GM19452 (cell line): ENCODE measurements at regions not wholly inside any gene's neighbourhood (a gene's known extent, or its start where the extent isn't known, plus 50 kb on each side); places are given as distances from the start of the nearest gene placed in this dataset.
"Not testable (repeated sequence)": the region's sequence is repeated elsewhere in the genome, so short reads cannot be mapped to it uniquely, and the experiment has no call there.

ENCODE experiments used
- ATAC-seq: cut with Tn5 transposase; IDR thresholded peaks from one replicate; pipeline ENCODE4 v1.9.1; 2021; ENCODE audit not compliant: unreplicated experiment

DNA sequence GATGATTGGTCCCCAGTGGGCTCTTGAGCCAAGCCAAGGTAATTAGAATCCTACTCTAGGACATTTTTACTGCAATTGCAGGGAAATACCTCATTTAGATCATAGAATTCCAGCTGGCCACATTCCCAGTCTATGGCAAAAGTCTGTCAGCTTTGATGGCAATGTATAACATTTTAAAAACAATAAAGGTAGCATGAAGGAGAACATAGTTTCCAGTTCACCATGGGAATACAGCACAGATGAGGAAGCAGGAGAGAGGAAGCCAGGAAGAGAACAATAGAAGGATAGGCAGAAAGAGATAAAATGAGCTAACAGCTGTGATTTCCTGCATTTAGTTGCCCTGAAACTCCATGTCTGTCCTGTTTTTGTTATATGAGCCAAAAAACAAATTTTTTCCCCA, 897.3 kb upstream of the DDX18 start:
- ATAC-seq = no peak

DNA sequence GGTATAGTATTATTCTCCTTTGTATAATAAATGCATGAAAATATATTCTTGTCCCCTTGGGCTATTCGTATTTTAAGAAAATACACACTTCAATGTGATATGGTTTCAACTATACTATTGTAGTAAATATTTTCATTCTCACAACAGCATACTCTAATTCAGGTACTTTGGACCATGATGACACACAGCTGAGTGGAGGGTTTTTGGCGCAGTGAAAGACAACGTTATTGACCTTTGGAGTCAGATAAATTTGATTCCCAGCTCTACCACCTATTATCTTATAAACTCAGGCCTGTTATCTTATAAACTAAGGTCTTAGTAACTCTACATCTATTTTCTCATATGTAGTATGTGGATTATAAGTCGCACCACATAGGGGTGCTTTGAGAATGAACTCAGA, 895.9 kb upstream of the DDX18 start:
- ATAC-seq = no peak

DNA sequence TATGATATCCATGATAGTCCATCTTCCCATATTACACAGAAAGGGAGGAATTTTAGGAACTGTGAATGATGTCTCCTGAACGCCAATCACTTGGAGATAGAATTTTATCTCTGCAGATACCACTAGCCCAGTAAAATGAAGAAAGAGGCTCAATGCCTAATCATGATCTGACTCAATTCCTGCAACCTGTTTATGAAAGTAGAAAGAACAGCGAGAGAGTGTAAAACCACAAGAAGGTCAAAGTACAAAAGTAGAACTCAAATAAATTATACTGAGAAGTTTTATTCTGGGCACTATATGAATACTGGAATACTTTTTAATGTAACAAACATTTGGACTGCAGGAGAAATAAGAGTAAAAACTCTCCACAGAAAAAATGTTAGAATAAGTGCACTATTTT, 892.1 kb upstream of the DDX18 start:
- ATAC-seq = no peak

DNA sequence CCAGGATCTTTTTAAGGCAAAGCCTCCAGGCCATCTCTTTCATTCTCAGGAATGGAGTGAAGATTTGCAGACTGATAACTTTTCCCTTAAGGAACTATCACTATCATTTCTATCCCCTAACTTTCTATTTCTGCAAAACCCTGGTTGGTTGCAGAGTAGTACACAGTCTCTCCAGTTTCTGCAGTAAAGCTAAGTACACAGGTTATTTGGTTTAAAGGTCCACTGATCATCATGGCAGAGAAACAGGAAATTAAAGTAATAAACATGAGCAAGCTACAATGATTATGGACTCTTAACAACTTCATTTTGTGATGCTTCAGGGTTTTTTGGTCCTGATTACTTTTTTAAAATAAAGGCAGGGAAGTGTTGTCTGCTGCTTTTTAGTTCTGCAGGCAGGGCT, 890.0 kb upstream of the DDX18 start:
- ATAC-seq = no peak

DNA sequence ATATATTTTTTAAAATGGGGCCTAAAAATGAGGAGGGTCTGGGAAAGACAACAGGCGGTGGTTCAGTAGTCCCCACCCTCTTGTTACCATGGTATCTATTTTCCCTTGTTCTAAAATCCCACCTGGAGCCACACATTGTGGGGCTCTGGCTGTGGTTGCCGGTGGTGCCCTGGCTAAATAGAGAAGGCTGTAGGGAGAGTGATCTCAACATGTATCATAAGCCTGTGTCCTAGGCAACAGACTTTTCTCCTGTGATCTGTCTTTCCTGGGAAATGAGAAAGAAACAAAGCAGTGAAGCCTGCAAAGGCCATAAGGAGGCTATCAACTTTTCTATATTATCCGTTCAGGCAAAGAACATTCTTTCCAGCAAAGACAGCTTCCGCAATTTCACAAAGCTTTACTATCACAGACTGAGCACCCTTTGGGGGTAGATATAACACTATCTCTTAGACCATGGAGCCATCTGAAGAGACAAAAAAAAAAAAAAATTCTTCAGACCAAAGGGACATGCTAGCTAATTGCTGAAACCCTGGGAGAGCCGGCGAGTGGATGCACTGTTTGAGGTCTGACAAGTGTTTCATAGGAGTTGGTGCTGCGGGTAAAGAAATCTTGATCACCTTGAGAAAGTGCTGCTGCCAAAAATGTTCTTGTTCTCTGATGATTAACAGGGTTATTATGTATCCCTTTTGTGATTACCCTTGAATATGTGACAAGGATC, 879.2 kb upstream of the DDX18 start:
- ATAC-seq = no peak

DNA sequence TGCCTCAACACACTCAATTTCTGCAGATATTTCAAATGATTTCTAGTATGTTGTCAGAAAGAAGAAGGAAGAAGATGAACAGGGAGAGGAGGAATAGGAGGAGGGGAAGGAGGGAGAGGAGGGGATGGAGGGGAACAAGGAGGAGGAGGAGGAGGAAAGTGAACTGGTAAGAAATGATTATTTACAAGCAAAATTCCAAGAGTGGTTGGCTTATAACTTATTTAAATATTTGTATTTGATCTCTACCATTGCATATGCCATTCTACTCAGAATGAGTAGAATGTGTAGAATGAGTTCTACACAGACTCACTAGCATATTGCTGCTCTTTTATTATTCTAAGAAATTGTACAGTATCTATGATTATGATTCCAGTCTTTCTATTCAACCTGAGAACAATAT, 866.2 kb upstream of the DDX18 start:
- ATAC-seq = no peak

DNA sequence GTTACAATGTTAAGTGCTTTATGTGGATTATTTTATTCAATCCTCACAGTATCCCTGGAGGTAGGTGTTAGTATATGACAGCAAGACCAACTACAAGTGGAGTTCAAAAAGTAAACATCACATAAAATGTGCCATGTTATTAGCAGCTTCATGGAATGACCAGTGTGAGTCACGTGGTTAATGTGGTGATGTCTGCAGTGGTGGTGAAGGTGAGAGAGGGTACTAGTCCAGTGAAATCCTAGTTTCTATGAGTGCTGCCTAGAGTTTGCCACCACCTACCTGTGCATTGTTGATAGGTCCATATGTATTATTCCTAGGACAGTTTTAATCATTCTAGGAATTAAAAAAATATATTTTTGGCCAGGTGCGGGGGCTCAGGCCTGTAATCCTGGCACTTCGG, 865.2 kb upstream of the DDX18 start:
- no peak for ATAC-seq

DNA sequence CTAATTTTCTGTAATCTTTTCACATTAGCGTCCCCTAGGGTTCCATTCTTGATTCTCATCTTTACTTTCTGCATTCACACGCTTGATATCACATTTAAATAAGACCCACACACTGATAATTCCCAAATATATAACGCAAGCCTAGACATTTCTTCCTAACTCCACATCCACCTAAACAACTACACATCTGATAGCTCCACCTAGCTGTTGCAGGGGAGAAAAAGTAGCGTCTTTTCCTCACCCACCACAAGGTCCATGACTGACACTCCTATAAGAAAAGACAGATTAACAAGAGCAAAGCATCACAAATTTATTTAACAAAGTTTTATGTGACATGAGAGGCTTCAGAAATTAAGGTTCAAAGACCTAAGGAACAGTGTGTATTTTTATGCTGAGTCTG, 862.2 kb upstream of the DDX18 start:
- ATAC-seq = no peak

DNA sequence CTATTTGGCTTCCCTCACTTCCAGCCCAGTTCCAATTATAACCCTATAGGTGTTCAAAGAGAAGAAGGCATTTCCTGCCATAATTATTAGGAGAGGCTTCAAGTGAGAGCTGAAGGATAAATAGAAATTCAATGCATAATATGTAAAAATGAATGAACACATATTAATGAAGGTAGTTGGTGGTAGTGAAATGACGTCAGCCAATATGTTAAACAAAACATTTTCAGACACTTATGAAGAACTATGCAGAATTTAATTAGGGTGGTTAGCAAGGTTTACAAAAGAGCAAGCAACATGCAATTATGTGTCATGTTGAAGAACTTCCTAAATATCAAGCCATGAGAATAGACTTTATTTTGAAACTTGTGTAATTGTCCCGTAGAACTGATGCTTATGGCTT, 858.8 kb upstream of the DDX18 start:
- ATAC-seq = no peak

DNA sequence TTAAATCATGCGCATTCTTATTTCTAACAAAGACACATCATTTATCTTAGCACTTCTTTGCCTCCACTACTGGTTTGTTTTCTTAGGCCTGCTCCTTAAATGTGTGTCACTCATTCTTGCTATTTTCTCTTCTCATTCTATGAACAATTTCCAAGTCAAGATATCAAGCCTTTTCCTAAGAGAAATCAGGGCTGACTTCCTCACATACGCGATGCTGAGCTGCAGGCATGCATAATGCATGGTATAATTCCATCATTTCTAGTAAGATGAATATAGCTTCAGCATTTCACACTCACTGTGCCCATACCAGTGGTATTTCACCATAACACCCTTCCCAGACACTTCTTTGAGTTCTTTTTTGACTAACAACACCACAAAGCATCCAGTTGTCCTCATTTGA, 838.9 kb upstream of the DDX18 start:
- ATAC-seq = no peak

DNA sequence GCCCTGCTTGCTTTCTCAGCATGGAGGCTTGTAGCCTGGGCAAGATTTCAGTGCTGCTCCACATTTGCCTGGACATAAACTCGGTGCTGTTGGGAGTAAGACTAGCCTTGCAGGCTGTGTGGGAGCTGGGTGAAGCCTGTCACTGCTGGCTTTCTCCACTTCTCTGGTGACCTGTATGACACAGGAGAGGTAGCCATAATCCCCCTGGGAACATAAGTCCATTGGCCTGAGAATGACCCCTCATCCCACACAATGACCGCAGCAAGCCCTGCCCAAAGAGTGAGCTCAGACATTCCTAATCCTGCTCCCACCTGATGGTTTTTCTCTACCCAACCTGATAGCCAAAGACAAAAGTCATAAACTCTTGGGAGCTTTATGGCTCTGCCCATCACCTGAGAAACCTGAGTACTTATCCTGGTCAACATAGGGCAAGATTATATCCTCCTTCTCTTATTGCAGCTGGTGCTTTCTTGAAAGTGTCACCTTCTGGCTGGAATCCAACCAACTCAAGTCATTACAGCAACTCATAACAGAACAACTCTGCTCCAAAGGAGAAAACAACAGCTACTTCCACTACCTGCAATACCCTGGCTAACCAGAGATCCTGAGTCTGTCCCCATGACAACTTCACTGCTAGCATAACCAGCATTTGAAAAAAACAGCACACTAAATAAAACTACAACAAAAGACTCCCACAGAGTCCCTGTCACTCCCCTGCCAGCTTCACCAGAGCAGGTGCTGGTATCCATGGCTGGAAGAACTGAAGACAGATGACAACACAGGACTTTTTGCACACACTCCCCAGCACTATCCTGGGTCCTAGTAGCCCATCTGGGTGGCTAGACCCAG, 834.4 kb upstream of the DDX18 start:
- ATAC-seq = no peak

DNA sequence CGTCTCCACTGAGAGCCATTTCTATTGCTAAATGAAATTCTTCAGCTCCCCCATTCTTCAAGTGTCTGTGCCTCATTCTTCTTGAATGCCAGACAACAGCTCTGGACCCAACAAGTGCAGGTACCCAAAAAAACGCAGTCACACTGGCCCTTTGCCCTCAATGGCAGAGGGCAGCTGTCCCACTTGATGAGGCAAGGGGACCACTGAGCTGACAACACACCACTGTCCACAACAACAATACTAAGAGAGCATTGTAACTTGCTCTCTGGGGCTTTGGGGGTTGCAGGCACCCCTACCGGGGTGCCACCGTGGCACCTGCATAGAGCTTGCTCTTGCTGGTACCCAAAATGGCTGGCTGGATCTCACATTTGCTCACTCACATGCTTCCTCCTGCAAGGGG, 827.0 kb upstream of the DDX18 start:
- no peak for ATAC-seq

DNA sequence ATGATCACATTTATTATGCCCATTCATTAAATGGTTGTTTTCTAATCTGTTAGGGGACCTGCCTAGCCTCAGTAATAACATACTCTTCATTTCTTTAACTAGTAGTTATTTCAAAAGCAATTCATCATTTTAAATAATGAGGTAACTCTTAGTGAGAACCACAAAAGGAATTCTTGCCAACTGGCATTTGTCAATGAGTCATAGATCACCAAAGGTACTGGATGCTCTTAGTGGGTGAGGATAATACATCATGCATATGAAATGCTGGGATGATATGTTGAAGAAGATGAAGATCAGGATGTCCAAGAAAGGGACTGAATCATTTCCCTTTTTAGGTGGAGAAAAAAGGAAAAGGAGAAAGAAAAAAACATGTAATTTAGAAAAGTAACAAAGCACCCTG, 826.2 kb upstream of the DDX18 start:
- ATAC-seq = no peak

DNA sequence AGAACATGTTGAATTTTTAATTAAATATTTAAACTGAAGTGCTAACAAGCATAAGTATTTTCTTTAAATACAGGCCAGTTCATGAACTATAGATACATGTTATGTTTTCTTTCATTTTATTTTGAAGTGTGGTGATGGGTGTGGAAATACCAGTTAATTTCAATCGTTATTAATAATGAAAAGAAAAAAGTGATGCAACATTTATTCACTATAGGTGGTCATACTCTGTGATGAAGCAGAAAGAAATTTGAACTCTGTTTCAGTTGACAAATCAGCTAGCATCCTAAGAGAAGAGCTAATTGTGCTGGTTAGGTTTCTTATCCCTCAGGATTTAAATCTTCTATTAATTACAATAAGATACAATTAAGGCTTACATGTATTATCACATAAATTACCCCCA, 795.1 kb upstream of the DDX18 start:
- no peak for ATAC-seq

DNA sequence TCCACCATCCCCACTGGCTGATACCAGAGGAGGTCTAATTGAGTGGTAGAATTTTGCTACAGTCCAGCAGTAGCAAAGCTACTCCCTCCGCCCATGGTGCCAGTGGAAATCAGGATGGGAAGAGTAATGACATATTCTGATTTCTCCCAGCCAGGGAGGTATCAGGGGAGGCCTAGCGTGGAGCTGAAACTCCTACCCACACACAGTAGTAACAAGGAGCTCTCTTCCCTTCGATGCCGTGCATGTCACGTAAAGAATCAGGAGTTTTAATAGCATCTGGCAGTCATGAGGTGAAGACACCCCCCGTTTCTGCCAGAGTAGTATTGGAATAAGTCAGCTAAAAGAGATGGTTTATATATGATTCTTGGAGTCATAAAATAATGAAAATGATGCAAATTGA, 786.8 kb upstream of the DDX18 start:
- no peak for ATAC-seq

DNA sequence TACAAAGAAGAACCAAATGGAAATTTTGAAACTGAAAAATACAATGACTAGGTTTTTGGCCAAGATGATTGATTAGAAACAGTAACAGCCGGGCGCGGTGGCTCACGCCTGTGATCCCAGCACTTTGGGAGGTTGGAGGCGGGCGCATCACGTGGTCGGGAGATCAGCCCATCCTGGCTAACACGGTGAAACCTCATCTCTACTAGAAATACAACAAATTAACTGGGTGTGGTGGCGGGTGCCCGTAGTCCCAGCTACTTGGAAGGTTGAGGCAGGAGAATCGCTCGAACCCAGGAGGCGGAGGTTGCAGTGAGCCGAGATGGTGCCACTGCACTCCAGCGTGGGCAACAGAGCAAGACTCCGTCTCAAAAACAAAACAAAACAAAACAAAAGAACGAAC, 785.8 kb upstream of the DDX18 start:
- ATAC-seq = not testable (repeated sequence)

DNA sequence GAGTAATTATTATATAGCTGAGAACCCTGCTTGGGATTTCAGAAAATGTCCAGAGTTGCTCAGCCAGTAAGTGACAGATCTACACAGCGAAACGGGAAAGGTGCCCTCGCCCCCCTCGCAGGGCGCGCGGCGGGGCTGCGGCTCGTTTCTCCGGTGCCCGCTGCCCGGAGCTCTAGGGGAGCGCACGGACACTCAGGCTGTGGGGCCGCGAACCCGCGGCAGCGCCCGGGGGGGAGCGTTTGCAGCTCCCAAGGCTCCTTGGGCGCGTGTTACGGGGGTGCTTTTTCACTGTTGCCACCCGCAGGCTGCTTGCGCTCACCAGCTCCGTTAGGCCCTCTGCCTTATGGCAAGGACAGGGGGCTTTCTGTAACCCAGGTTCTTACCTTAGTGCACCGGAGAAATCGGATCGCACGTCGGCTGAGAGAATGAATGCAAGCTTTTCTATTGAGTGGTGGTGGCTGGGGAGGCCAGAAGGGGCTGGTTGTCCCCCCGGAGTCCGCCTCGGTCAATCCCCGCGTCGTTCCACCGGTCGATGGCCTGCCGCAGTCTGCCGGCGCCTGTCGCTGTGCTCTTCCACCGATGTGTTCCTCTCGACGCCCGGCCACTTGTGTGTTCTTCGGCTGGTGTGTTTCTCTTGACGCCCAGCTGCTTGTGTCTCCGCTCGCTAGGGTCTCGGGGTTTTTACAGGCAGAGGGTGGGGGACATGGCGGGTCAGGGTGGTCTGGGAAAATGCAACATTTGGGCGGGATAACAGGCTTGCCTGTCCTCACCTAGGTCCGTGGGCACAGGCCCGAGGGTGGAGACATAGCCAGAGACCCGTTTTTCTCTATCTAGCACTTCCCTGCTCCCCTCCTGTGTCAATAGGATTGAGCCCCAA, 758.8 kb upstream of the DDX18 start:
- ATAC-seq = no peak

DNA sequence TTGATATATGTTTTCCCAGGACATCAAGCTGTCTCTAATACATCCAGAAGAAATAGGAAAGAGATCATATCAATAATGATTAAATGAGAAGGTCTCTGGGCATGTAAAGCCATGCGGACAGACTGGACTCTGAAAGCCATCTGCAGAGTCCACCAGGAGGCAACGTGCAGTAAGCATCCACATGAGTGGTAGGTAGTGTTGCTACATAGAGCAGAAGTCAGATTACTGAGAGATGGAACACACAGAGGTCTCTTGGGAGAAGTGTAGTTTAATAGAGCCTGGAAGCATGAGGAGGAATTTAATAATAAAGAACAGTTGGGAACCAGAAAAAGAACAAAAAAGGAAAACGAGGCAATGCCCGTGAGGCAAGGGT, 758.1 kb upstream of the DDX18 start:
- no peak for ATAC-seq

DNA sequence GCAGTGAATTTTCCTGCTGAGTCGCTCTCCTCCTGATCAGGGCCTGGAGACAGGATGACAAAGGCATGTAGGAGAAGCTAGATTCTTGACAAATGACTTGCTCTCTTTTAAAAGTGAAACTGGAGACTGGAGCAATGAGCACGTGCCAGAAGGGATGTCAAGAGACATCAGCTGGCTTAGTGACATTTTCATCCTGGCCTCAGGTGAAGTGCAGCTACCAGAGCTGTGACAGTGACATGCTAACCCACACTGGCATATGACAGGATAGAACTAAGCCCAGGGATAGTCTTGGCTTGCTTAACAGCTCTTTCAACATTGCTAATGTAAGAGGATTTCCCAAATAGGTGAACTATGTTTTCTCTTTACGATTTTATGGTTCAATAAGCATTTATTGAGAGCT, 757.5 kb upstream of the DDX18 start:
- no peak for ATAC-seq

DNA sequence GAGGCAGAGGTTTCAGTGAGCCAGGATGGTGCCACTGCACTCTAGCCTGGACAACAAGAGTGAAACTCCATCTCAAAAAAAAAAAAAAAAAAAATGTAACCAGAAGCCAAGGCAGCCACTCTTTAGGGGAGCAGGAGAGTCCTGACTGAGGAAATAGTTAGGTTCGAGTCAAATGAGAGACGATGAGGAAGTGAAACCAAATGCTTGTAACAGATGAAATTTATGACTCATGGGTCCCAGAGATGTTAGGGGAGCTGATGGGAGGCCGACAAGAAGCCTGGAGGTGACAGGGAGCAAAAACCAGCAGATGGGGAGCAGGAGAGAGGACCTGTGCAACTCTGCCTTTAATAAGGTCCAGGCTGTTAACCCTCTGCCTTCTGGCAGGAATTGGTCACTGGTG, 756.1 kb upstream of the DDX18 start:
- ATAC-seq = peak; percentile 80

DNA sequence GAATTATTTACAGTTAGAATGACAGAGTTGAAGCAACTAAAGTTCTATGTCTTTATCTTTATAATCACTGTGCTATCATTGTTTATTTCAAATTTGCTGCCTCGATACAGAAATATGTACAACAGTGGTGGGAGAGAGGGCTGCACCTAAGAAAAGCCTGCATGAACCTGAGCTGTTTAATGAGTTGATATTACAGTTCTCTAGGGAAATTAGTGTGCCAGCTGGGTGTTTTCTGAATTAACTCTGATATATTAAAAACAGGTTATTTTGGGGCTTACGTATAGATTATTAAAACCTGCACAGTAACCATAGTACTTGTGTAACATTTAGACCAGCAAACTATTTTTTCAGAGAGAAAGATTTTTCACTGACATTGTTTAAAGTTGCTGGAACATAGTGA, 750.5 kb upstream of the DDX18 start:
- no peak for ATAC-seq

DNA sequence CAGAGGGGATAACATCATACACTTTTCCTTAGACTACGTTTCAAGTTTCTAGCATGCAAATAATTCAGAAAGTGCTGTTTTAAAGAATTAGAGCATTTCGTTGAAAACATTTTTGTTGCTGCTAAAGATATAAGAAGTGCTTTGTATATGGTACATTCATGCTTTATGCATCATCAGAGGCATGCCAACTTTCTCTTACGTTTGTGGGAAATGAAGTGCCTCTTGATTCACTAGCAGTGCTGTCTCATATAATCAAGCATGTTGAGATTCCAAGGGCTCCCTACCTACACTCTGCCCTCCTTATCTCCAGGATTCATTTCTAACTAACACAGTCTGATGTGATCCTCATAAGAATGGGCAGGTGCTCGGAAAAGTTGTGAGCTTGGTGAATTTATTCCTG, 748.6 kb upstream of the DDX18 start:
- ATAC-seq = no peak
